ENCODE measurements at regions not wholly inside any gene's neighbourhood (a gene's known extent, or its start where the extent isn't known, plus 50 kb on each side); places are given as distances from the start of the nearest gene placed in this dataset.

DNA sequence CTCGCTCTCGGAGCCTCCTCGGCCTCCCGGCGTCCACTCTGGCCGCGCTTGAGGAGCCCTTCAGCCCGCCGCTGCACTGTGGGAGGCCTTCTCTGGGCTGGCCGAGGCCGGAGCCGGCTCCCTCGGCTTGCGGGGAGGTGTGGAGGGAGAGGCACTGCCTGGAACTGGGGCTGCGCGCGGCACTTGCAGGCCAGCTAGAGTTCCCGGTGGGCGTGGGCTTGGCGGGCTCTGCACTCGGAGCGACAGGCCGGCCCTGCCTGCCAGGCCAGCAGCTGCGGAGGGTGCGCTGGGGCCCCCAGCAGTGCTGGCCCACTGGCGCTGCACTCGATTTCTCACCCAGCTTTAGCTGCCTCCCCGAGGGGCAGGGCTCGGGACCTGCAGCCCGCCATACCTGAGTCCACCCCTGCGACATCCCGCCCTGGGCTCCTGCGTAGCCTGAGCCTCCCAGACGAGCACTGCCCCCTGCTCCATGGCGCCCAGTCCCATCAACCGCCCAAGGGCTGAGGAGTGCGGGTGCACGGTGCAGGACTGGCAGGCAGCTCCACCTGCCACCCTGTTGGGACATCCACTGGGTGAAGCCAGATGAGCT lies 765.0 kb downstream of the IGSF11 start:
- DNase-seq (ENCODE audit: low read depth) = no peak

DNA sequence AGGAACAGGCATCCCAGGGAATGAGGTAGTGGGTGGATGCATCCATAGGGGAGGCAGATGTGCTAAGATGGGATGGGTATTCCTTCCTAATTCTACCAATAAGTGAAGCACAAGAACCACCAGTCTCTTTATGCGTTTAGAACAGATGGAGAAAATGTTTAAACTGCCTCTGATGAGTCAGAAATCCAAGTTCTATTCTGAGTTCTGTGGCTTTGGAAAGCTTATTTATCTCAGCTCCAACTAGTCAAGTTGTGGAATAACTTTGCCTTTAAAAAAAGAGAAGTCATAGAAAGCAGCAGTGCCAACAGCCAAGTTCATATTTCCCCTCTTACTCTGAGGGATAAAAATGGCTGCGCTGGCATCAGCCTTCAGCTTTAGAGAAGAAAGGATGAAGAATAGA lies 761.7 kb downstream of the IGSF11 start:
- DNase-seq (ENCODE audit: low read depth) = no peak

GRCh38 chr3:118277814-118278213 lies 756.8 kb downstream of the IGSF11 start:
- DNase-seq (ENCODE audit: low read depth) = no peak

GRCh38 chr3:118292841-118293240 lies 741.8 kb downstream of the IGSF11 start:
- DNase-seq (ENCODE audit: low read depth) = no peak

DNA sequence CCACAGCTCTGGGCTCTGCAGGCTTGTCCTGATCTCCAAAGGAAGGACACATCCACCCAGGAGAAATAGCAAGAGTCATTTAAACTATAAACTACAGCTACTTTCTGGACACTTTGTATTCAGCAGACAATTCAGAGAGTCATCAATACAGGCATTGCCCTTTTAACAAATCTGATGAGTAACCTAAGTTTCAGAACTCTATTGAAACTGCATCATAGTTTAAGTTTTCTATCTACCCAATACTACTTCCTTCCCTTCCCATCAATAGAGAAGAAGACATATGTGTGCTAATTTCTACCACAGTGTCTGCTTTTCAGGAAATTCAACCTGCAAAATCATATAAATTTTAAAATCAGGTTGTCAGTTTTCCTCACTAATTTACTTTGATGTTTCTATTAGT lies 736.5 kb downstream of the IGSF11 start:
- DNase-seq (ENCODE audit: low read depth) = no peak

- DNase-seq (ENCODE audit: low read depth) = no peak
These were observed 730.1 kb downstream of the IGSF11 start for GRCh38 chr3:118304557-118304956.

GRCh38 chr3:118332699-118333098 lies 701.9 kb downstream of the IGSF11 start:
- DNase-seq (ENCODE audit: low read depth) = no peak

GRCh38 chr3:118337649-118338048 lies 697.0 kb downstream of the IGSF11 start:
- no peak for DNase-seq (ENCODE audit: low read depth)

GRCh38 chr3:118347396-118348168 lies 687.1 kb downstream of the IGSF11 start:
- no peak for DNase-seq (ENCODE audit: low read depth)

- DNase-seq (ENCODE audit: low read depth) = no peak
These were observed 686.5 kb downstream of the IGSF11 start for GRCh38 chr3:118348169-118348557.

DNA sequence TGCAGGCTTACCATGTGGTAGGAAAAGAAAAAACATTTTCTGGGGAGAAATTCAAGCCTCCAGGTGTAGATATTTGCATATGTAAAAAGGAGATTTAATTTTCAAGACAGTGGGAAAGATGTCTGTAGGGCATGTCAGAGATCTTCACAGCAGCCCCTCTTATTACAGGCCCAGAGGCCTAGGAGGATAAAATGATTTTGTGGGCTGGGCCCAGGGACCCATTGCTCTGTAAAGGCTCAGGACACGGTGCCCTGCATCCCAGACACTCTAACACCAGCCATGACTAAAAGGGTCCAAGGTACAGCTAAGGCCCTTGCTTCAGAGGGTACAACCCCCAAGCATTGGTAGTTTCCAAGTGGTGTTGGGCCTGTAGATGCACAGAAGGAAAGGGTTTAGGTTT lies 680.1 kb downstream of the IGSF11 start:
- DNase-seq (ENCODE audit: low read depth) = no peak

DNA sequence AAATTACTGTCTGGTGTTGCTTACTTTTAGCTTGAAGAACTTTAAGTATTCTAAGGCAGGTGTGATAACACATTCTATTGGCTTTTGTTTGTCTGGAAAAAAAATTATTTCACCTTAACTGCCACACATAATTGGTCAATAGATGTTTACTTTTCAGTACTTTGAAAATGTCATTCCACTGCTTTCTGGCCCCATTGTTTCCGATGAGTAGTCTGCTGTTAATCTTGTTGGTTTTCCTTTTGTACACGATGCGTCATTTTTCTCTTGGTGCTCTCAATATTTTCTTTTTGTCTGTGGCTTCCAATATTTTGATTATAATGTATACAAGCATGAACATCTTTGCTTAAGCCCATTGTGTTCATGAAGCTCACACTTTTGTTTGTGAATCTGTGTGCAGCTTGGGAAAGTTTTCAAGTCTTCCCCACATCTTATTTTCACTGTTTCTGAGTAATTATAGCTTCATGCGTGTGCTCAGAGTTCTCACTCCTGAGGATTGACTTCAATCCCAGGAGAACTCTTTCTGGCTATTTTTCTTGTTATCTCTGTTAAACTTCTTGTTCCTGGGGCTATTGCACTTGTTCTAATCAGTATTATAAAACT lies 664.7 kb downstream of the IGSF11 start:
- DNase-seq (ENCODE audit: low read depth) = no peak

DNA sequence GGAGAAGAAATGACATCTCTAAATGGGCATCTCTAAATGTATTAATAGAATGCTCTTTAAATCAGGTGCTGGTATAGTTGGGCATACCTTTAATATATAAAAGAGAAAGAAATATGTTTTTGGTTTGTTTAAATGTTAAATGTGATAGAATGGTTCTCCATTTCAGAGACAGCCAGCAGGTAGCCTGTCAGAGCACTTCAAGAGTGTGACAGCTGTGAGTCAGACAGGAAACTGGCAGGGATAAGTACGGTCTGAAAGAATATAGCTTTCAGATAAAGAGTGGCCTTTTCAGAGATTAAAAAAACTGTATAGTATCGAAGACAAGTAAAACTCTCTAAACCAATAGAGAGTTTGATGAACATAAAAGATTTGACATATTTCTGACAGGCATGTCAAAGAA lies 654.1 kb downstream of the IGSF11 start:
- no peak for DNase-seq (ENCODE audit: low read depth)

GRCh38 chr3:118396491-118396890 lies 638.2 kb downstream of the IGSF11 start:
- DNase-seq (ENCODE audit: low read depth) = no peak

DNA sequence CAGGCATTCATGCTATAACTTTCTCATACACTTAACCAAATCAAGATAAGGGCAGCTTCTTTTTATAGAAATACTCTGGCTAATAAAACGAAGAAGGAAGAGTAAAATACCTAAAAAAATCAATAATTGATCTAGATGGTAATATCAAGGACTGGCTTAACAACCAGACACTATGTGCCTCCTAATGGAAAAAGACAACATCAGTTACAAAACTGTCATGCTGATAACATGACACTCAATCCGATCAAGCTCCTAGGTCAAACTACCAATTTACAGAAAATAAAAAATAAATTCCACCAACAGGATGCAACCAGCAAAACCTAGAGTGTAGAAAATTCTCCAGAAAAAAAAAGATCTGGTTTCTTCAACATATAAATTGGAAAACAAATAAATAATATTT lies 634.6 kb downstream of the IGSF11 start:
- no peak for DNase-seq (ENCODE audit: low read depth)

DNA sequence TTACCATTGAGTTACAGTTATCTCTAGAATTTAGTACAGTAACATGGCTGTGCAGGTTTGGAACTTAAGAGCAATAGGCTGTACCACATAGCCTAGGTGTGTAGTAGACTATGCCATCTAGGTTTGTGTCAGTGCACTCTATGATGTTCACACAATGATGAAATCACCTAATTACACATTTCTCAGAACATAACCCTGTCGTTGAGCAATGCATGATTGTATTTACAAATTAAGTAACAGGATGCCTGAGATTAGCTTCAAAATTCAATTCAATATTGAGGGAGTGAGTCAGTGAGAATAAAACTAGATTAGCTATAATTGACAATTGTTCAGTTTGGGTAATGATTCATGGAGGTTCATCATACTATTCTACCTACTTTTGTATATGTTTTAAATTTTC lies 633.8 kb downstream of the IGSF11 start:
- DNase-seq (ENCODE audit: low read depth) = no peak

DNA sequence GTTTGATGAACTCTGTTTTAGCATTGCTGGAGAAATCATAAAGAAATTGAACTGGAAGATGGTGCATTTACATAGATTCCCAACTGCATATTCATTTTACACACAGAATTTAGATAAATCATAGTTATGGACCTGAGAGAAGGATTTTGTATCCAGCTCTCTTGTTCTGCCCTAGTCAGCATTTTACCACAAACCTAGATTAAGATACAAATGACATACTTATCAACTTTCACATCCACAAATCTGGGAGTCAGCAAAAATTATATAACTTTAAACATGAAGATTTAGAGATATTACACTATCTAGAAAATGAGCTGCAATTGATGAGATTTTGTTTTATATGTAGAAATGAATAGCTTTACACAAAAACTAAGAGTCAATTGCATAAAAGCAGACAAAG lies 632.8 kb downstream of the IGSF11 start:
- no peak for DNase-seq (ENCODE audit: low read depth)

GRCh38 chr3:118402971-118403370 lies 631.7 kb downstream of the IGSF11 start:
- no peak for DNase-seq (ENCODE audit: low read depth)

- no peak for DNase-seq (ENCODE audit: low read depth)
These were observed 628.1 kb downstream of the IGSF11 start for GRCh38 chr3:118406562-118406961.

DNA sequence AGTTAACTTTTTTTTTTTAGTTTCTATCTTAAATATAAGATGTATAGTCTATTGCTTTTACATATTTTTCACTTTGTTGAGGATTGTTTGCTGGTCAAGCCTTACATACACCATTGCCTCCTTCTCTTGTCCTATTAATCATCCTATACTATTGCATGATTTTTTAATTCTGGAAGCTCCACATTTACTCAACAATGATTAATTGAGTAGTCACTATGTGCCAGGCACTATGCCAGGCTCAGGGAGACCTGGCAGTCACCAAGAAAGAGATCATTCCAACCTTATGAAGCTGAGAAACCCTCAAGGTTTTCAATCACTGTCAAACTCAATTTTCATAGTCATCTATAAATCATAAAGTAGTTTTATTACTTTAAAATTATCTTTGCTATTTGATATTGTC lies 626.2 kb downstream of the IGSF11 start:
- no peak for DNase-seq (ENCODE audit: low read depth)

DNA sequence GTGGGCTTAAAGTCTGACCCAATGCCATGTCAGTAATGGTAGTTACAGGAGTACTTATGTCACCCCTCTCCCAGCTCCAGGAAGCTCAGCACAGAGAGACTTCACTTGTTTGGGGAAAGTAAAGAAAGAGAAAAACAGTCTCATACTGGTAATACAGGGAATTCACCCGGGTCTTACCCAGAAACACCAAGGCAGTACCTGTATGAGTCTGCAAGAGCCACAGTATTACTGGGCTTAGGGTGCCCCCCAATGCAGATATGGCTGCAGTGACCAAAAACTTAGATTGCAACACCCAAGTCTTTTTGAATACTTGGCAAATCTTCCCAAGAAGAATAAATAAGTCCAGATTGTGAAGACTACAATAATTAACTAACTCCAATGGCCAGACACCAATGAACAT lies 622.1 kb downstream of the IGSF11 start:
- no peak for DNase-seq (ENCODE audit: low read depth)

- DNase-seq (ENCODE audit: low read depth) = no peak
These were observed 609.3 kb downstream of the IGSF11 start for GRCh38 chr3:118425272-118425837.

DNA sequence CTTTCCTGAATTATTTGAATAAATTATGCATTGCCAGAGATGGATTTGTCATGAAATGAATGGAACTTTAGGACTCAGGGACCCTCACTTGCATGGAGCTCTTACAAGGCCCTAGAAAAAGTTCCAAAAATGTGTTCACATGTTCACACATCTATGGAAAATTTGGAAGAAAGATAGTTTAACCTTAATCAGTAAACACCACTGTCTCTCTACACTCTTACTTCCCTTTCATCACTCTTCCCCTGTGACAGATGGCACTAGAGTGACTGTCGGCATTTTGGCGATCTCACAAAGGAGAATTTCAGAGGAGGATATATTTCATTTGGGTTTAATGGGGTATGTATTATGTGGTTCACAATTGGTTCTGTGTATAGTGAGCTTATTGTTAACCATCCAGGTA lies 600.8 kb downstream of the IGSF11 start:
- DNase-seq (ENCODE audit: low read depth) = no peak
